KMS-11 (cell line): ENCODE measurements at regions not wholly inside any gene's neighbourhood (a gene's known extent, or its start where the extent isn't known, plus 50 kb on each side); places are given as distances from the start of the nearest gene placed in this dataset.

Source experiments
- H2AFZ ChIP-seq: fragments of 200-600 bp; sonication (generic); 2 replicates; pipeline ENCODE4 v1.6.1; 2016; ENCODE audit warnings: antibody characterized with exemption, mixed run types, low read depth
- H3K27ac ChIP-seq: fragments of 200-600 bp; sonication (generic); 2 replicates; pipeline ENCODE4 v1.6.1; 2016; ENCODE audit warnings: mild to moderate bottlenecking, mixed run types
- H3K27me3 ChIP-seq: fragments of 200-600 bp; sonication (generic); 2 replicates; pipeline ENCODE4 v1.6.1; 2017; ENCODE audit warnings: mild to moderate bottlenecking, low read depth, mixed run types, moderate library complexity; ENCODE audit not compliant: insufficient read depth
- H3K36me3 ChIP-seq: fragments of 200-600 bp; sonication (generic); 2 replicates; pipeline ENCODE4 v1.6.1; 2017; ENCODE audit warnings: mild to moderate bottlenecking, mixed run types; ENCODE audit not compliant: insufficient read depth
- H3K4me1 ChIP-seq: fragments of 200-600 bp; sonication (generic); 2 replicates; pipeline ENCODE4 v1.6.1; 2016; ENCODE audit warnings: mild to moderate bottlenecking, low read depth, mixed run types; ENCODE audit not compliant: poor library complexity, severe bottlenecking
- H3K4me2 ChIP-seq: fragments of 200-600 bp; sonication (generic); 2 replicates; pipeline ENCODE4 v1.7.0; 2016; ENCODE audit warnings: mild to moderate bottlenecking, mixed run types
- H3K4me3 ChIP-seq: fragments of 200-600 bp; sonication (generic); IDR thresholded peaks from 2 replicates; pipeline ENCODE4 v1.6.1; 2017; ENCODE audit warnings: low read depth, low read length, mixed read lengths; ENCODE audit not compliant: insufficient read depth
- H3K79me2 ChIP-seq: fragments of 200-600 bp; sonication (generic); 2 replicates; pipeline ENCODE4 v1.6.1; 2016; ENCODE audit warnings: low read depth, mixed run types; ENCODE audit not compliant: insufficient read depth
- H3K9ac ChIP-seq: fragments of 200-600 bp; sonication (generic); 2 replicates; pipeline ENCODE4 v1.6.1; 2016; ENCODE audit warnings: mild to moderate bottlenecking, mixed run types
- H4K20me1 ChIP-seq: fragments of 200-600 bp; sonication (generic); 2 replicates; pipeline ENCODE4 v1.6.1; 2016; ENCODE audit warnings: mild to moderate bottlenecking, mixed run types; ENCODE audit not compliant: insufficient read depth
- CTCF ChIP-seq: fragments of 200-600 bp; sonication (generic); conservative IDR thresholded peaks from 2 replicates; pipeline ENCODE4 v1.6.1; 2017; ENCODE audit warnings: low read depth, mild to moderate bottlenecking, antibody characterized with exemption, low read length, moderate library complexity, mixed read lengths

GRCh38 chr10:106226142-106226541 is 938.4 kb downstream of the SORCS1 start:
- no peaks in the 10 kb centered on the region for H4K20me1 ChIP-seq
- H3K4me1 ChIP-seq: no peaks in the 10 kb centered on the region
- no peak overlapping the region for H3K9ac ChIP-seq
- no peak overlapping the region for H2AFZ ChIP-seq
- H3K27me3 ChIP-seq: no peaks in the 10 kb centered on the region
- no peak overlapping the region for H3K4me3 ChIP-seq
- TF ChIP-seq CTCF: no peak
- no peak overlapping the region for H3K27ac ChIP-seq
- no peaks in the 10 kb centered on the region for H3K79me2 ChIP-seq
- no peak overlapping the region for H3K4me2 ChIP-seq
- no peaks in the 10 kb centered on the region for H3K36me3 ChIP-seq

- Histone ChIP-seq H2AFZ (no peak overlapping the region), H4K20me1 (no peaks in the 10 kb centered on the region), H3K9ac (no peak overlapping the region), H3K4me2 (no peak overlapping the region), H3K27ac (no peak overlapping the region), H3K27me3 (no peaks in the 10 kb centered on the region), H3K4me1 (no peaks in the 10 kb centered on the region), H3K79me2 (no peaks in the 10 kb centered on the region), H3K4me3 (no peak overlapping the region), H3K36me3 (no peaks in the 10 kb centered on the region)
- no peak for TF ChIP-seq CTCF
These were observed 939.8 kb downstream of the SORCS1 start for GRCh38 chr10:106224676-106225075.

GRCh38 chr10:106217627-106218026 is 946.9 kb downstream of the SORCS1 start:
- H3K79me2 ChIP-seq: no peaks in the 10 kb centered on the region
- TF ChIP-seq CTCF: no peak
- H3K4me2 ChIP-seq: no peak overlapping the region
- H3K4me3 ChIP-seq: no peak overlapping the region
- no peaks in the 10 kb centered on the region for H3K4me1 ChIP-seq
- H3K9ac ChIP-seq: no peak overlapping the region
- H3K36me3 ChIP-seq: no peaks in the 10 kb centered on the region
- no peak overlapping the region for H2AFZ ChIP-seq
- H3K27ac ChIP-seq: no peak overlapping the region
- H3K27me3 ChIP-seq: no peaks in the 10 kb centered on the region
- H4K20me1 ChIP-seq: no peaks in the 10 kb centered on the region

- Histone ChIP-seq H3K4me1 (no peaks in the 10 kb centered on the region), H3K79me2 (no peaks in the 10 kb centered on the region), H2AFZ (no peak overlapping the region), H3K36me3 (no peaks in the 10 kb centered on the region), H3K4me3 (no peak overlapping the region), H3K9ac (no peak overlapping the region), H3K27me3 (no peaks in the 10 kb centered on the region), H4K20me1 (no peaks in the 10 kb centered on the region), H3K27ac (no peak overlapping the region), H3K4me2 (no peak overlapping the region)
- TF ChIP-seq CTCF: no peak
These were observed 948.4 kb downstream of the SORCS1 start for GRCh38 chr10:106216085-106216484.

GRCh38 chr10:106214243-106214642 is 950.3 kb downstream of the SORCS1 start:
- Histone ChIP-seq H3K27ac (no peak overlapping the region), H3K4me1 (no peaks in the 10 kb centered on the region), H3K27me3 (no peaks in the 10 kb centered on the region), H2AFZ (no peak overlapping the region), H3K36me3 (no peaks in the 10 kb centered on the region), H3K9ac (no peak overlapping the region), H4K20me1 (no peaks in the 10 kb centered on the region), H3K4me2 (no peak overlapping the region), H3K79me2 (no peaks in the 10 kb centered on the region), H3K4me3 (no peak overlapping the region)
- TF ChIP-seq CTCF: no peak
